ENCODE measurements at regions not wholly inside any gene's neighbourhood (a gene's known extent, or its start where the extent isn't known, plus 50 kb on each side); places are given as distances from the start of the nearest gene placed in this dataset.

DNA sequence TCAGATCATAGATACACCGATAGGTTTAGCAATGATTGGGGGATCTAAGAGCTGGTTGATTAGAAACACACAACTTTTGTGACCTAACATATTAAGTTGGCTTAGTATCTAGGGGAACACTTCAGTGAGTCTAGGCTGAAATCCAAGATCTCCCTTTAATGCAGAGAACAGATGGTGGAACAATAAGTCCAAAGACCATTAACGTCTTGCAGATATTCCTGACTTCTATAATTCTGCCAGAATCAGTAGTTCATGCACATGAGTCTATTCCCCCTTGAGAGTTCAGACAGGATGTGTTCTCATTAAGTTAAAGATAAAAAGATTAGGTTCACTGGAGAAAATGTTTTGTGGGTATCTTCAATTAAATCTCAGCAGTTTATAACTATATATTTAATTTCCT, 506.5 kb downstream of the TSN start:
- Histone ChIP-seq H3K27ac (no peak overlapping the region), H3K4me1 (no peaks in the 10 kb centered on the region), H3K27me3 (no peaks in the 10 kb centered on the region), H3K4me3 (no peak overlapping the region), H3K36me3 (no peaks in the 10 kb centered on the region), H3K9me3 (no peaks in the 10 kb centered on the region)
- TF ChIP-seq EP300 (IDR thresholded peaks at IDR 0.05) (no peak), POLR2AphosphoS5 (IDR thresholded peaks at IDR 0.05) (no peak), POLR2A (IDR thresholded peaks at IDR 0.05) (no peak)
- TF ChIP-seq, protein P1, sequence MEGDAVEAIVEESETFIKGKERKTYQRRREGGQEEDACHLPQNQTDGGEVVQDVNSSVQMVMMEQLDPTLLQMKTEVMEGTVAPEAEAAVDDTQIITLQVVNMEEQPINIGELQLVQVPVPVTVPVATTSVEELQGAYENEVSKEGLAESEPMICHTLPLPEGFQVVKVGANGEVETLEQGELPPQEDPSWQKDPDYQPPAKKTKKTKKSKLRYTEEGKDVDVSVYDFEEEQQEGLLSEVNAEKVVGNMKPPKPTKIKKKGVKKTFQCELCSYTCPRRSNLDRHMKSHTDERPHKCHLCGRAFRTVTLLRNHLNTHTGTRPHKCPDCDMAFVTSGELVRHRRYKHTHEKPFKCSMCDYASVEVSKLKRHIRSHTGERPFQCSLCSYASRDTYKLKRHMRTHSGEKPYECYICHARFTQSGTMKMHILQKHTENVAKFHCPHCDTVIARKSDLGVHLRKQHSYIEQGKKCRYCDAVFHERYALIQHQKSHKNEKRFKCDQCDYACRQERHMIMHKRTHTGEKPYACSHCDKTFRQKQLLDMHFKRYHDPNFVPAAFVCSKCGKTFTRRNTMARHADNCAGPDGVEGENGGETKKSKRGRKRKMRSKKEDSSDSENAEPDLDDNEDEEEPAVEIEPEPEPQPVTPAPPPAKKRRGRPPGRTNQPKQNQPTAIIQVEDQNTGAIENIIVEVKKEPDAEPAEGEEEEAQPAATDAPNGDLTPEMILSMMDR (IDR thresholded peaks at IDR 0.05): no peak
- DNase-seq: no peak
- no peak for ATAC-seq (ENCODE audit: low FRiP score in 2 of 2)
- WGBS, 2 donors: 70 to 76% methylated on average over 2 of the region's 2 CpGs

DNA sequence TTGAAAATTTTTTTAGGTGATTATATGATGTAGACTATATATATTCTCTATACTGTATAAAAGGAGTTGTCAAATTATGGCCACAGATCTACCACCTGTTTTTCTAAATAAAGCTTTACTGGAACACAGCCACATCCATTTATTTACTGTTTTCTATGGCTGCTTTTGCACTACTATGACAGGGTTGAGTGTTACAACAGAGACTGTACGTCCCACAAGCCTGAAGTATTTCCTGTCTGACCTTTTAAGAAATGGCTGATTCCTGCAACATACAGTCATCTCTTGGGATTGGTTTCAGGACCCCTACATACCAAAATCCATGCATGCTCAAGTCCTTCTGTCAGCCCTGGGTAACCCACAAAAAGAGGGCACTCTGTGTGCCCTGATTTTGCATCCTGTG, 508.3 kb downstream of the TSN start:
- 31 to 32% methylated on average over 1 of the region's 1 CpG for WGBS, 2 donors
- Histone ChIP-seq H3K27ac (no peak overlapping the region), H3K4me3 (no peak overlapping the region), H3K36me3 (no peaks in the 10 kb centered on the region), H3K27me3 (no peaks in the 10 kb centered on the region), H3K4me1 (no peaks in the 10 kb centered on the region), H3K9me3 (no peaks in the 10 kb centered on the region)
- DNase-seq (no peak), ATAC-seq (ENCODE audit: low FRiP score in 2 of 2) (no peak)
- TF ChIP-seq EP300 (IDR thresholded peaks at IDR 0.05): no peak
- TF ChIP-seq POLR2A (IDR thresholded peaks at IDR 0.05): no peak
- no peak for TF ChIP-seq POLR2AphosphoS5 (IDR thresholded peaks at IDR 0.05)
- TF ChIP-seq, protein P1 (IDR thresholded peaks at IDR 0.05): no peak

DNA sequence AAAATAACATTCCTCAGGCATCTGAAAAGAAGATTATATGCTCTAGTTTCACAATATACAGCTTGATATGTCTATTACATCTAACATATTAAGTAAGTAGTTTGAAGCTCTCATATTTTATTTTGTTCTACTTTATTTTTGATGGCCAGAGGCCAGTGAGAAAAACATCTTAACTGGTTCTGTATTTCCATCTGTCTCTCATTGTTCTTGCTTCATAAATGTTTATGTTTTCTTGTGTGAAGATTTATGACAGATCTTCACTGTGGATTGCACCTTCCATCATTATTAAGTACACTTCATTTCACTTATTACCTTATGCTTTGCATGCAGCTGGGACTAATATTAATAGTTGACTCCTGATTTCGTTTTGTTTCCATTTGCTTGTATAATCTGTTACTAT, 511.2 kb downstream of the TSN start:
- Histone ChIP-seq H3K9me3 (no peaks in the 10 kb centered on the region), H3K4me3 (no peak overlapping the region), H3K27me3 (no peaks in the 10 kb centered on the region), H3K27ac (no peak overlapping the region), H3K4me1 (no peaks in the 10 kb centered on the region), H3K36me3 (no peaks in the 10 kb centered on the region)
- ATAC-seq (ENCODE audit: low FRiP score in 2 of 2) (no peak), DNase-seq (no peak)
- WGBS, 2 donors: 35 to 43% methylated on average over 1 of the region's 1 CpG
- TF ChIP-seq, protein P1 (IDR thresholded peaks at IDR 0.05): no peak

DNA sequence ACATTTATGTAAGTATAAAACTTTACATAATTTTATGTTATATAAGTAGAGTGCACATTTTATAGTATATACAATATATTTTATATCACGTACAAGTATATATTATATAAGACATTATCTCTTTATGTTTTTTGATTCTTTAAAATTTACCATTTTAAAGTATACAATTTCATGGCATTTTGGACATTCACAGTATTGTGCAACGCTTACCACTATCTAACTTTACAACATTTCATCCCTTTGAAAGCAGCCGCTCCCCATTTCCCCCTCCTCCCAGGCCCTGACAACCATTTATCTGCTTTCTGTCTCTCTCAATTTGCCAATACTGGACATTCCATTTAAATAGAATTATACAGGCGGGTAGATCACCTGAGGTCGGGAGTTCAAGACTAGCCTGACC, 512.5 kb downstream of the TSN start:
- no peak overlapping the region for H3K4me3 ChIP-seq
- DNase-seq (no peak), ATAC-seq (ENCODE audit: low FRiP score in 2 of 2) (no peak)
- no peaks in the 10 kb centered on the region for H3K36me3 ChIP-seq
- no peaks in the 10 kb centered on the region for H3K9me3 ChIP-seq
- no peak for TF ChIP-seq POLR2AphosphoS5 (IDR thresholded peaks at IDR 0.05)
- no peak for TF ChIP-seq EP300 (IDR thresholded peaks at IDR 0.05)
- no peak for TF ChIP-seq POLR2A (IDR thresholded peaks at IDR 0.05)
- TF ChIP-seq, protein P1 (IDR thresholded peaks at IDR 0.05): no peak
- H3K27me3 ChIP-seq: no peaks in the 10 kb centered on the region
- H3K4me1 ChIP-seq: no peaks in the 10 kb centered on the region
- 92 to 94% methylated on average over 5 of the region's 5 CpGs for WGBS, 2 donors
- H3K27ac ChIP-seq: no peak overlapping the region

DNA sequence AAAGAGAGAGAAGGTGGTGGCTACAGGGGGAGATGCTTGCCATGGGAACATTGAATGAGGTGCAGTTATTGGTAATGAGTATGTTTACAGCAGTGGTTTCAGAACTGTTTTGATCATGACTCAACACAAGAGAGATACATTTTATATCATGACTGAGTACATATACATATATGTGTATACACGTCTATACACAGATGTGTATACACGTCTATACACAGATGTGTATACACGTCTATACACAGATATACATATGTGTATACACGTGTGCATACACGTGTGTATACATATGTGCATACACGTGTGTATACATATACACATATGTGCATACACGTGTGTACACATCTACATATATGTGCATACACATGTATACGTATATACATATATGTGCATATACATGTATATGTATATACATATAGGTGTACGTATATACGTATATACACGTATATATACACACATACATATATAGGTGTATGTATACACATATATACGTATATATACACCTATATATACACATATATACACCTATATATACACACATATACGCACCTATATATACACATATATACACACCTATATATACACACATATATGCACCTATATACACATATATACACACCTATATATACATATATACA, 518.5 kb downstream of the TSN start:
- no peaks in the 10 kb centered on the region for H3K27me3 ChIP-seq
- H3K4me3 ChIP-seq: no peak overlapping the region
- no peaks in the 10 kb centered on the region for H3K4me1 ChIP-seq
- 80 to 91% methylated on average over 13 of the region's 13 CpGs for WGBS, 2 donors
- no peak overlapping the region for H3K27ac ChIP-seq
- ATAC-seq (ENCODE audit: low FRiP score in 2 of 2) (peak in 1 of 2 donors; percentile 79), DNase-seq (no peak)
- H3K36me3 ChIP-seq: no peaks in the 10 kb centered on the region
- H3K9me3 ChIP-seq: no peaks in the 10 kb centered on the region
- TF ChIP-seq, protein P1 (IDR thresholded peaks at IDR 0.05): no peak
- TF ChIP-seq POLR2AphosphoS5 (IDR thresholded peaks at IDR 0.05) (no peak), EP300 (IDR thresholded peaks at IDR 0.05) (no peak), POLR2A (IDR thresholded peaks at IDR 0.05) (no peak)
